WTC11 (cell line): ENCODE measurements at regions not wholly inside any gene's neighbourhood (a gene's known extent, or its start where the extent isn't known, plus 50 kb on each side); places are given as distances from the start of the nearest gene placed in this dataset.

ENCODE experiments used
- ATAC-seq: fragments of 200-7000 bp; cut with Tn5 transposase; 2 replicates; pipeline ENCODE4 v1.10.0; 2021; ENCODE audit warnings: mild to moderate bottlenecking, moderate library complexity
- CTCF ChIA-PET: fragments of 300-600 bp; sonication (Branson Sonifier 250); formaldehyde crosslinking; loops from one replicate; lab custom pipeline; 2021; ENCODE audit warnings: antibody characterized with exemption; lab: Charles Lee
- POLR2A ChIA-PET: fragments of 350-600 bp; sonication (Branson Sonifier 250); formaldehyde crosslinking; loops from one replicate; lab custom pipeline; 2021; ENCODE audit warnings: antibody characterized with exemption; lab: Charles Lee
- DNase-seq: peaks from one replicate; pipeline ENCODE4 v3.0.0; 2021; ENCODE audit warnings: low spot score
- H3K27ac Mint-ChIP-seq: 2 replicates; pipeline ENCODE4 v1.8.0; 2021; ENCODE audit warnings: mixed read lengths
- H3K27me3 Mint-ChIP-seq: 2 replicates; pipeline ENCODE4 v1.8.0; 2021; ENCODE audit warnings: low read depth, mild to moderate bottlenecking, moderate library complexity, mixed read lengths
- H3K36me3 Mint-ChIP-seq: 2 replicates; pipeline ENCODE4 v1.8.0; 2021; ENCODE audit warnings: mixed read lengths
- H3K4me1 Mint-ChIP-seq: 2 replicates; pipeline ENCODE4 v1.8.0; 2022; ENCODE audit warnings: mixed read lengths
- H3K4me3 Mint-ChIP-seq: 2 replicates; pipeline ENCODE4 v1.8.0; 2021; ENCODE audit warnings: mild to moderate bottlenecking, moderate library complexity, mixed read lengths
- H3K9me3 Mint-ChIP-seq: 2 replicates; pipeline ENCODE4 v1.8.0; 2021; ENCODE audit warnings: mixed read lengths
- ATF3 ChIP-seq: sonication (generic); formaldehyde crosslinking; conservative IDR thresholded peaks from 2 replicates; pipeline ENCODE4 v1.8.1; 2022; ENCODE audit warnings: mild to moderate bottlenecking, missing genetic modification reagents
- ATF6 ChIP-seq: sonication (generic); formaldehyde crosslinking; IDR thresholded peaks from 2 replicates; pipeline ENCODE4 v1.8.1; 2023; ENCODE audit warnings: mild to moderate bottlenecking, missing genetic modification reagents
- CBFB ChIP-seq: sonication (generic); formaldehyde crosslinking; IDR thresholded peaks from 2 replicates; pipeline ENCODE4 v1.8.1; 2022; ENCODE audit warnings: mild to moderate bottlenecking, low read depth, missing genetic modification reagents
- ELF4 ChIP-seq: sonication (generic); formaldehyde crosslinking; IDR thresholded peaks from 2 replicates; pipeline ENCODE4 v1.8.1; 2022; ENCODE audit warnings: low read depth, mild to moderate bottlenecking, moderate library complexity, missing genetic modification reagents
- GABPB1 ChIP-seq: sonication (generic); formaldehyde crosslinking; IDR thresholded peaks from 2 replicates; pipeline ENCODE4 v1.8.1; 2023; ENCODE audit warnings: mild to moderate bottlenecking, missing genetic modification reagents
- GTF2I ChIP-seq: fragments of 250-450 bp; sonication (Bioruptor Pico); conservative IDR thresholded peaks from 2 replicates; pipeline ENCODE4 v1.4.0; 2021; ENCODE audit warnings: mild to moderate bottlenecking
- JUN ChIP-seq: sonication (generic); formaldehyde crosslinking; IDR thresholded peaks from 2 replicates; pipeline ENCODE4 v1.8.0; 2023; ENCODE audit warnings: mild to moderate bottlenecking, missing genetic modification reagents
- MLX ChIP-seq: sonication (generic); formaldehyde crosslinking; IDR thresholded peaks from 2 replicates; pipeline ENCODE4 v1.8.1; 2023; ENCODE audit warnings: mild to moderate bottlenecking, missing genetic modification reagents, moderate library complexity
- NR3C1 ChIP-seq: sonication (generic); formaldehyde crosslinking; conservative IDR thresholded peaks from 2 replicates; pipeline ENCODE4 v1.8.1; 2023; ENCODE audit warnings: low read depth, mild to moderate bottlenecking, missing genetic modification reagents
- PRRX2 ChIP-seq: fragments of 250-450 bp; sonication (Bioruptor Pico); IDR thresholded peaks from 2 replicates; pipeline ENCODE4 v1.8.0; 2021; ENCODE audit warnings: mild to moderate bottlenecking
- TCF7 ChIP-seq: sonication (generic); formaldehyde crosslinking; IDR thresholded peaks from 2 replicates; pipeline ENCODE4 v1.8.0; 2022; ENCODE audit warnings: mild to moderate bottlenecking, low read depth, missing genetic modification reagents, moderate library complexity
- TP53 ChIP-seq: sonication (generic); formaldehyde crosslinking; IDR thresholded peaks from 2 replicates; pipeline ENCODE4 v1.8.1; 2023; ENCODE audit warnings: mild to moderate bottlenecking, missing genetic modification reagents
- ZNF219 ChIP-seq: sonication (generic); formaldehyde crosslinking; IDR thresholded peaks from 2 replicates; pipeline ENCODE4 v1.8.0; 2023; ENCODE audit warnings: missing genetic modification reagents, mild to moderate bottlenecking, borderline replicate concordance
- ZNF317 ChIP-seq: sonication (generic); formaldehyde crosslinking; IDR thresholded peaks from 2 replicates; pipeline ENCODE4 v1.8.1; 2023; ENCODE audit warnings: low read depth, mild to moderate bottlenecking, moderate library complexity, missing genetic modification reagents, borderline replicate concordance
- ZNF423 ChIP-seq: fragments of 250-450 bp; sonication (Bioruptor Pico); IDR thresholded peaks from 2 replicates; pipeline ENCODE4 v2.1.2; 2022; ENCODE audit warnings: mild to moderate bottlenecking, moderate library complexity
- ZNF532 ChIP-seq: fragments of 250-450 bp; sonication (Bioruptor Pico); IDR thresholded peaks from 2 replicates; pipeline ENCODE4 v1.9.0; 2021; ENCODE audit warnings: mild to moderate bottlenecking, borderline replicate concordance
- TF ChIP-seq, protein P1 (sequence below): sonication (generic); formaldehyde crosslinking; IDR thresholded peaks from 2 replicates; pipeline ENCODE4 v1.8.0; 2023; ENCODE audit warnings: mild to moderate bottlenecking, missing genetic modification reagents
- TF ChIP-seq, protein P2 (sequence below): fragments of 200-600 bp; IDR thresholded peaks from 2 replicates; pipeline ENCODE4 v1.8.0; 2022; ENCODE audit warnings: antibody characterized with exemption
- TF ChIP-seq, protein P3 (sequence below): sonication (generic); formaldehyde crosslinking; IDR thresholded peaks from 2 replicates; pipeline ENCODE4 v1.8.1; 2022; ENCODE audit warnings: mild to moderate bottlenecking, missing genetic modification reagents, moderate library complexity, borderline replicate concordance

GRCh38 chr1:30627206-30627605, 96.2 kb downstream of the MATN1 start (continued):
- TF ChIP-seq, protein P1, sequence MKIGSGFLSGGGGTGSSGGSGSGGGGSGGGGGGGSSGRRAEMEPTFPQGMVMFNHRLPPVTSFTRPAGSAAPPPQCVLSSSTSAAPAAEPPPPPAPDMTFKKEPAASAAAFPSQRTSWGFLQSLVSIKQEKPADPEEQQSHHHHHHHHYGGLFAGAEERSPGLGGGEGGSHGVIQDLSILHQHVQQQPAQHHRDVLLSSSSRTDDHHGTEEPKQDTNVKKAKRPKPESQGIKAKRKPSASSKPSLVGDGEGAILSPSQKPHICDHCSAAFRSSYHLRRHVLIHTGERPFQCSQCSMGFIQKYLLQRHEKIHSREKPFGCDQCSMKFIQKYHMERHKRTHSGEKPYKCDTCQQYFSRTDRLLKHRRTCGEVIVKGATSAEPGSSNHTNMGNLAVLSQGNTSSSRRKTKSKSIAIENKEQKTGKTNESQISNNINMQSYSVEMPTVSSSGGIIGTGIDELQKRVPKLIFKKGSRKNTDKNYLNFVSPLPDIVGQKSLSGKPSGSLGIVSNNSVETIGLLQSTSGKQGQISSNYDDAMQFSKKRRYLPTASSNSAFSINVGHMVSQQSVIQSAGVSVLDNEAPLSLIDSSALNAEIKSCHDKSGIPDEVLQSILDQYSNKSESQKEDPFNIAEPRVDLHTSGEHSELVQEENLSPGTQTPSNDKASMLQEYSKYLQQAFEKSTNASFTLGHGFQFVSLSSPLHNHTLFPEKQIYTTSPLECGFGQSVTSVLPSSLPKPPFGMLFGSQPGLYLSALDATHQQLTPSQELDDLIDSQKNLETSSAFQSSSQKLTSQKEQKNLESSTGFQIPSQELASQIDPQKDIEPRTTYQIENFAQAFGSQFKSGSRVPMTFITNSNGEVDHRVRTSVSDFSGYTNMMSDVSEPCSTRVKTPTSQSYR (CRISPR knock-in tag) = no peak
- TF ChIP-seq ELF4 (CRISPR knock-in tag) = no peak

DNA sequence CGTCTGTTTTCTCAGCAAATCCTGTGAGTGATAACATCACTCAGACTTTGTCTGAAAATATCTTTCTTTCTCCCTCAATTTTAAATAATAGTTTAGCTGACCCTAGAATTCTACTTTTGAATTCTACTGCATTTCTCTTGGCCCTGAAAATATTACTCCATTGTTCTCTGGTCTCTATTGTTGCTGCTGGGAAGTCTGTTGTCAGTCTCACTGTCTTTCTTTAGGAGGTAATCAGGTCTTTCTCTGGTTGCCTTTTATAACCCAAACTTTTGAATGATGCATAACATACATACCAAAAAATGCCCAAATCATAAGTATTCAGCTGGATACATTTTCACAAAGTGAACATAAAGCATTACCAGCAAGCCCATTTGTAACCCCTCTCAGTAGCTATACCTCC, 100.0 kb downstream of the MATN1 start:
- ChIA-PET CTCF (no interaction called here), POLR2A (no interaction called here)
- Mint-ChIP-seq H3K4me1 (no peaks in the 10 kb centered on the region), H3K4me3 (no peak overlapping the region), H3K36me3 (peaks cover 19% of the 10 kb centered on the region), H3K9me3 (peaks cover 47% of the 10 kb centered on the region), H3K27ac (no peak overlapping the region), H3K27me3 (peaks cover 13% of the 10 kb centered on the region)
- ATAC-seq (no peak), DNase-seq (no peak)
- TF ChIP-seq ATF3 = no peak
- peak; percentile 94 for TF ChIP-seq ZNF317 (CRISPR knock-in tag)
- no peak for TF ChIP-seq ATF6
- TF ChIP-seq ZNF532 = no peak
- no peak for TF ChIP-seq TCF7 (CRISPR knock-in tag)
- no peak for TF ChIP-seq ZNF423
- TF ChIP-seq, protein P2, sequence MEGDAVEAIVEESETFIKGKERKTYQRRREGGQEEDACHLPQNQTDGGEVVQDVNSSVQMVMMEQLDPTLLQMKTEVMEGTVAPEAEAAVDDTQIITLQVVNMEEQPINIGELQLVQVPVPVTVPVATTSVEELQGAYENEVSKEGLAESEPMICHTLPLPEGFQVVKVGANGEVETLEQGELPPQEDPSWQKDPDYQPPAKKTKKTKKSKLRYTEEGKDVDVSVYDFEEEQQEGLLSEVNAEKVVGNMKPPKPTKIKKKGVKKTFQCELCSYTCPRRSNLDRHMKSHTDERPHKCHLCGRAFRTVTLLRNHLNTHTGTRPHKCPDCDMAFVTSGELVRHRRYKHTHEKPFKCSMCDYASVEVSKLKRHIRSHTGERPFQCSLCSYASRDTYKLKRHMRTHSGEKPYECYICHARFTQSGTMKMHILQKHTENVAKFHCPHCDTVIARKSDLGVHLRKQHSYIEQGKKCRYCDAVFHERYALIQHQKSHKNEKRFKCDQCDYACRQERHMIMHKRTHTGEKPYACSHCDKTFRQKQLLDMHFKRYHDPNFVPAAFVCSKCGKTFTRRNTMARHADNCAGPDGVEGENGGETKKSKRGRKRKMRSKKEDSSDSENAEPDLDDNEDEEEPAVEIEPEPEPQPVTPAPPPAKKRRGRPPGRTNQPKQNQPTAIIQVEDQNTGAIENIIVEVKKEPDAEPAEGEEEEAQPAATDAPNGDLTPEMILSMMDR = no peak

- ChIA-PET CTCF (interaction anchor here (1.1 kb wide), 1 partner anchor 239 kb away, joined by 3 read pairs; no protein-coding TSS in a partner anchor), POLR2A (no interaction called here)
- Mint-ChIP-seq H3K4me3 (no peak overlapping the region), H3K9me3 (peaks cover 26% of the 10 kb centered on the region), H3K36me3 (peaks cover 12% of the 10 kb centered on the region), H3K27me3 (peaks cover 6% of the 10 kb centered on the region), H3K27ac (no peak overlapping the region), H3K4me1 (no peaks in the 10 kb centered on the region)
- DNase-seq (no peak), ATAC-seq (no peak)
- TF ChIP-seq ATF3 = no peak
- no peak for TF ChIP-seq JUN
- TF ChIP-seq PRRX2 = no peak
- TF ChIP-seq NR3C1 (CRISPR knock-in tag) = no peak
- no peak for TF ChIP-seq MLX (CRISPR knock-in tag)
- no peak for TF ChIP-seq TP53 (CRISPR knock-in tag)
- TF ChIP-seq, protein P3, sequence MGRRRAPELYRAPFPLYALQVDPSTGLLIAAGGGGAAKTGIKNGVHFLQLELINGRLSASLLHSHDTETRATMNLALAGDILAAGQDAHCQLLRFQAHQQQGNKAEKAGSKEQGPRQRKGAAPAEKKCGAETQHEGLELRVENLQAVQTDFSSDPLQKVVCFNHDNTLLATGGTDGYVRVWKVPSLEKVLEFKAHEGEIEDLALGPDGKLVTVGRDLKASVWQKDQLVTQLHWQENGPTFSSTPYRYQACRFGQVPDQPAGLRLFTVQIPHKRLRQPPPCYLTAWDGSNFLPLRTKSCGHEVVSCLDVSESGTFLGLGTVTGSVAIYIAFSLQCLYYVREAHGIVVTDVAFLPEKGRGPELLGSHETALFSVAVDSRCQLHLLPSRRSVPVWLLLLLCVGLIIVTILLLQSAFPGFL (CRISPR knock-in tag) = no peak
- no peak for TF ChIP-seq GABPB1 (CRISPR knock-in tag)
- TF ChIP-seq ZNF219 (CRISPR knock-in tag) = no peak
- TF ChIP-seq CBFB (CRISPR knock-in tag) = no peak
- TF ChIP-seq GTF2I (CRISPR knock-in tag) = no peak
Measured at GRCh38 chr1:30619619-30620018, 103.8 kb downstream of the MATN1 start.
